Superior temporal gyrus (tissue), 1 donor: ENCODE measurements at regions not wholly inside any gene's neighbourhood (a gene's known extent, or its start where the extent isn't known, plus 50 kb on each side); places are given as distances from the start of the nearest gene placed in this dataset.
"Not testable (repeated sequence)": the region's sequence is repeated elsewhere in the genome, so short reads cannot be mapped to it uniquely, and the experiment has no call there.

Experiments
- DNase-seq: peaks from one replicate; pipeline ENCODE4 v3.0.0-alpha.2; 2016; ENCODE audit errors: extremely low spot score

- DNase-seq, result no peak
Measured at GRCh38 chr1:227508431-227508830, 54.9 kb upstream of the ZNF678 start.

- not testable (repeated sequence) for DNase-seq
Measured at GRCh38 chr1:227506490-227507393, 56.6 kb upstream of the ZNF678 start.

DNA sequence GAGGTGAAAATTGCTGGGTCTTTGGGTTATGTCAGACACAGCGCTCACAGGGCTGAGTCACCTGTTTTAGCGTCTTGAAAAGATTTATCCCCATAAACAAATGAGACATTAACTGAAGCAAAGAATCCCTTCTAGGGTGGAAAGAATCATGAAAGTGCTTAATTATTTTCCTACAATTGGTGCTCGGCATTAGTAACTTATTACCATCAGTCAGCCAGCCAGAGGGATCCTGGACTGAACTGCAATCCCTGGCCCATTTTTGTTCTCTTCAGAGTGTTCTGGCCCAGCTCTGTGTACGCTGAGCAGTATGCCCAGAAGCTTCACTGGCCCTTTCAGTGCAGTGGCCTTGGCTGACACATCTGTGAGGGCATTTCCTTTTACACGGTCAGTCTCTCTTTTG, 67.3 kb upstream of the ZNF678 start:
- not testable (repeated sequence) for DNase-seq

- DNase-seq, result not testable (repeated sequence)
Measured at GRCh38 chr1:227493863-227494551, 69.3 kb upstream of the ZNF678 start.

DNA sequence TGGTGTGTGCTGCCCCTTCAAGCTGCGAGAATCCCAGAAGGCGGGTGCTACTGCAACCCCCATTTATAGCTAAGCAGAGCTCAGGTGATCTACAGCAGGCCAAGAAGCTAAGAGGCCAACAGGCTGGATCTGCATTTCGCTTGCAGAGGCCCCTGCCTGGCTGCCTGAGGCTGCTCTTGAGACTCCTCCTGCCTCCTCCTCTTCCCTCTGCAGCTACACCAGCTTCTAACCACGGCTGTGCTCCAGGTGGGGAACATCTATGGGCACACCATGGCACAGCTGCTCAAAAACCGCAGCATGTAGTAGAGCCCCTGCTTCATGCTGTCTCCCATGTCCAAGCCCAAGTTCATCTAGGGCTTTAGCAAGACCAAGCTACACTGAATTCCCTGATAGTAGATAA, 72.9 kb upstream of the ZNF678 start:
- no peak for DNase-seq

- DNase-seq, result no peak
Measured at GRCh38 chr1:227490001-227490400, 73.4 kb upstream of the ZNF678 start.

DNA sequence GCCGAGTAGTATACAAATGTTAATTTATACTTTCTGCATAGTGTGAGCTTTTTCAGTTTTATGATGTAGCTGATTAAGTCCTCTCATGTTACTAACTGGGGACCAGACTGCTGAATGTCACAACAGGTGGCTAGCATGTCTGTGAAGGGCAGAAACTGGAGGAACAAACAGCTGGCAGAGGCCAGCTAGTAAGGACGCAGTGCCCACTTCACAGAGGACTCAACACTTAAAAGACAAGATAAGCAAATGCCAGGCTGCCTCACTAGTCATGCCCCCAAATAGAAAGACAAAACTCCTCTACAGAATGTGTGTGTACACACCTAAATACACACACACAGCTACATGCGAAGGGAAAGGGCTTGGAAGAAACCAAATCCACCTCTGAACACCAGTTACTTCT, 73.8 kb upstream of the ZNF678 start:
- no peak for DNase-seq

DNA sequence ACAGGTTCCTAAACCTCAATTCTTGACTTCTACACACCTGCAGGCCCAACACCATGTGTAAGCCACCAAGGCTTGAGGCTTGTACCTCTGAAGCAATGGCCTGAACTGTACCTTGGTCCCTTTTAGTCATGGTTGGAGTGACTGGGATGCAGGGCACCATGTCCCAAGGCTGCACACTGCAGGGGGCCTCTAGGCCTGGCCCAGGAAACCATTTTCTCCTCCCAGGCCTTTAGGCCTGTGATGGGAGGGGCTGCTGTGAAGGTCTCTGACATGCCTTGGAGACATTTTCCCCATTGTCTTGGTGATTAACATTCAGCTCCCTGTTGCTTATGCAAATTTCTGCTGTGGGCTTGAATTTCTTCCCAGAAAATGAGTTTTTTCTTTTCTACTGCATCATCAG, 75.8 kb upstream of the ZNF678 start:
- no peak for DNase-seq

GRCh38 chr1:227486559-227486958, 76.8 kb upstream of the ZNF678 start:
- no peak for DNase-seq

DNA sequence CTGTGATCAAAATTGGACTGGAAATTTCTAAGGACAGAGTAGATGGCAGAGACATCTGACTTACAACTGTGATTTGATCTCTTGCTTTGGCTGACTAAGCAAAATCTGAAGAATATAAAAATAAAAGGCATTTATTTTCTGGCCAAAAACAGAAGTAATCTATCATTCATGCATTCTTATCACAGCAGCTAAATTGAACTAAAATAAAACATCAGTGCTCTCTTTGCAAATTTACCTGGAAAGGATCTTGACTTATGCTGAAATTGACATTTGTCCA, 81.4 kb upstream of the ZNF678 start:
- DNase-seq, result no peak

- not testable (repeated sequence) for DNase-seq
Measured at GRCh38 chr1:227474072-227474471, 89.3 kb upstream of the ZNF678 start.

GRCh38 chr1:227472772-227473171, 90.6 kb upstream of the ZNF678 start:
- DNase-seq, result no peak

- no peak for DNase-seq
Measured at GRCh38 chr1:227470688-227471087, 92.7 kb upstream of the ZNF678 start.

- DNase-seq, result no peak
Measured at GRCh38 chr1:227469708-227470107, 93.6 kb upstream of the ZNF678 start.

- DNase-seq, result no peak
Measured at GRCh38 chr1:227466039-227466645, 97.2 kb upstream of the ZNF678 start.

- no peak for DNase-seq
Measured at GRCh38 chr1:227465256-227465655, 98.1 kb upstream of the ZNF678 start.

GRCh38 chr1:227459977-227460376, 103.4 kb upstream of the ZNF678 start:
- DNase-seq, result no peak

DNA sequence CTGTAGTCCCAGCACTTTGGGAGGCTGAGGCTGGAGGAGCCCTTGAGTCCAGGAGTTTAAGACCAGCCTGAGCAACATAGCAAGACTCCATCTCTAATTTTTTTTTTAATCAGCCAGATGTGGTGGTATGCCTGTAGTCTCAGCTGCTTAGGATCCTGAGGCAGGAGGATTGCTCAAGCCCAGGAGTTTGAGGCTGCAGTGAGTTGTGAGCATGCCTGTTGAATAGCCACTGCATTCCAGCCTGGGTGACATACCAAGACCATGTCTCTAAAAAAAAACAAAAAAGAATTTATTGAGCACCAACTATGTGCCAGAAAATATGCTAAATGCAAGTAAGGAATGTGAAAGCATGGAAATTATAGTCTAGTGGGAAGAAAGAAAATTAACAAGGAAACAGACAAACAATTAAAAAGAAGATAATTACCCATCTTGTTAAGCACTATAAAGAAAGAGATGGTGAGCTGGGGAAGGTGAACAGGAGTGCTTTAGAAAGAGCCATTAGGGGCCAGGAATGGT, 104.0 kb upstream of the ZNF678 start:
- no peak for DNase-seq

GRCh38 chr1:227454686-227455085, 108.7 kb upstream of the ZNF678 start:
- no peak for DNase-seq

DNA sequence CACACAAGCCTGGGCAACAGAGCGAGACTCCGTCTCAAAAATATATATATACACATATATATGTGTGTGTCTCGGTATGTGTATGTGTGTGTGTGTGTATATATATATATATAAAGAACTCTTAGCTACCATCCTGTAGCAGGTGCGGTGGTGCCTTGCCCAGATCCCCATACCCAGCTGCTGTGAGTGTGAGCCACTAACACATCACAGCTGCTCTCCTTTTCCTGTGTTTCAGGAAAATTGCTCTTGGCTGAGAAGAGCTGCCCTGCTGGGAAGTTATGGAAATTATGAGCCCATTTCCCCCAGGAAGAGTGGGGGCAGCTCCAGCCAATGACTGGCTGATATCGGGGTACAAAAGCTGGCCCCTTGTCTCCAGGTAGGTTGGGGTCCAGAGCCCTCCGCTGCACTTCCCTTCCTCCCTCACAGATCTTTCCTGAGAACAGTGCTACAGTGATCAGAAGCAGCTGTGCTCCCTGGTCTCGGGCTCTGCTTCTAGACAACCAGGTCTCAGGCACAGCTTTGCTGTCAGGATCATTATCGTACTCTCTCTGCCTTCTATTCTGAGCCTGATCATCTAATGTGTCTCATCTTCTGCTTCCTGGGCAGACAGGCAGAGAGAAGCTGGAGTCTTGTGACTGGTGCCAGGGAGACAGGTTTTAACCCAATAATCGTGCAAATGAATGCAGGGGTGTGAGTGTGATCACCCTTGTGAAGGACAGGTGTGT, 109.6 kb upstream of the ZNF678 start:
- DNase-seq, result no peak

DNA sequence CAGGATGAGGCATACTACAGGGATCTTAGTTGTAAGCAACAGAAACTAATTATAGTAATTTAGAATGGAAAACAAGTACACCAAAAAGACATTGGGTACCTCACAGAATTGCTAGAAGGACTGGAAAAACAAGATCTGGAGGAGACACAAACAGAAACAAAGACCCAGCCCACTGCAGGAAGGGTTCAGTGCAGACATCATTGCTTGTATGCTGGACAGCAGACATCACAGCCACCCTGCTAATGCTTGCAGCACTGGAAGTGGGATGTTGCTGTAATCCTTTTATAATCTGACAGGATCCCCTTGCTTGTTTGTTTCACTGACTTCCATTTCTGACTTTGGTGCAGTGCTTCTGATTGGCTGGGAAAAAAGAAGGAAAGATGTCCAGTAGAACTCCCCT, 111.4 kb upstream of the ZNF678 start:
- no peak for DNase-seq

DNA sequence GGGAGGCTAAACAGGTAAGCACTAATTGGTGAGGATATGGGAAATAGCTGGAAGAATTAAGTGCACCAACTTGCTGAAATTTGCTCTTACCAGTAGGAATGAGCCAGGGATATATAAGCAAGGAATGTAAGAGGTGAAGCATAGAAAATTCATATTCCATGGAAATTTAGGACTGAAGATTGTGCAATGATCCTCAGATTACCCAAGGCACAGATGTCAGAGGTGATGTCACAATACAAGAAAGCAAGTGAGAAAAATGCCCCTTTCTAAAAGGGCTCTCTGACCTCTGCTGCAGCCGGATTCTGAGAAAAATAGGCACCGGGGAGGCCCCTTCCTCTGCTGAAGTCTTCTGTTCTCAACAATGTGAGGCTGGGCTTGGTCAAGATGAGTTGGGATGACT, 112.3 kb upstream of the ZNF678 start:
- DNase-seq, result no peak
